Fibroblast of lung (primary cell): ENCODE measurements at regions not wholly inside any gene's neighbourhood (a gene's known extent, or its start where the extent isn't known, plus 50 kb on each side); places are given as distances from the start of the nearest gene placed in this dataset.

Experiments
- DNase-seq, 2 donors: peaks; one replicate each; pipeline versions ENCODE4 v3.0.0 to v3.0.0-alpha.2; 2010; ENCODE audit warnings: low read depth in 2 of 2
- H2AFZ ChIP-seq: 2 replicates; pipeline ENCODE4 v1.5.1; 2012; ENCODE audit warnings: low read length, control low read depth, inconsistent platforms
- H3K27ac ChIP-seq: 2 replicates; pipeline ENCODE4 v1.5.1; 2011; ENCODE audit warnings: low read length, control low read depth; ENCODE audit not compliant: insufficient read depth
- H3K27me3 ChIP-seq: 2 replicates; pipeline ENCODE4 v1.5.1; 2011; ENCODE audit warnings: mild to moderate bottlenecking, low read length; ENCODE audit not compliant: control insufficient read depth, insufficient read depth
- H3K36me3 ChIP-seq: 2 replicates; pipeline ENCODE4 v1.5.1; 2011; ENCODE audit warnings: low read length; ENCODE audit not compliant: control insufficient read depth, insufficient read depth
- H3K4me1 ChIP-seq: 2 replicates; pipeline ENCODE4 v1.5.1; 2011; ENCODE audit warnings: low read length; ENCODE audit not compliant: control insufficient read depth, insufficient read depth; ENCODE audit errors: extremely low read depth
- H3K4me2 ChIP-seq: 2 replicates; pipeline ENCODE4 v1.5.1; 2011; ENCODE audit warnings: low read length, control low read depth; ENCODE audit not compliant: insufficient read depth; ENCODE audit errors: extremely low read depth
- H3K4me3 ChIP-seq, 4 experiments: fragments of 200-600 bp in 1 of 4; sonication (generic) in 1 of 4; replicated peaks in 1 of 4; 2 replicates each; pipeline ENCODE4 v1.5.1; 2011 to 2016; ENCODE audit warnings: low read length in 4 of 4, low read depth in 3 of 4, mild to moderate bottlenecking in 3 of 4, control low read depth in 2 of 4, inconsistent platforms in 1 of 4, mixed read lengths in 1 of 4; ENCODE audit not compliant: insufficient read depth in 1 of 4; ENCODE audit errors: control extremely low read depth in 1 of 4
- H3K79me2 ChIP-seq: 2 replicates; pipeline ENCODE4 v1.5.1; 2012; ENCODE audit warnings: mild to moderate bottlenecking, low read length, inconsistent platforms; ENCODE audit not compliant: control insufficient read depth, insufficient read depth
- H3K9ac ChIP-seq: 2 replicates; pipeline ENCODE4 v1.5.1; 2011; ENCODE audit warnings: mild to moderate bottlenecking, low read length, control low read depth; ENCODE audit not compliant: insufficient read depth
- H3K9me3 ChIP-seq: 2 replicates; pipeline ENCODE4 v1.5.1; 2012; ENCODE audit warnings: low read depth, low read length; ENCODE audit not compliant: control insufficient read depth, insufficient read depth
- H4K20me1 ChIP-seq: 2 replicates; pipeline ENCODE4 v1.5.1; 2011; ENCODE audit warnings: low read length; ENCODE audit not compliant: control insufficient read depth, insufficient read depth; ENCODE audit errors: extremely low read depth
- CTCF ChIP-seq, 2 donors: IDR thresholded peaks in 1 of 2; conservative IDR thresholded peaks in 1 of 2; 1 replicate in 1 of 2; 2 replicates in 1 of 2; pipeline ENCODE4 v1.5.1; 2011 to 2012; ENCODE audit warnings: low read length in 2 of 2, control low read depth in 1 of 2, inconsistent platforms in 1 of 2, low read depth in 1 of 2, mild to moderate bottlenecking in 1 of 2
- EZH2 ChIP-seq: IDR thresholded peaks from 2 replicates; pipeline ENCODE4 v1.5.1; 2012; ENCODE audit warnings: low read length, control low read depth, mild to moderate bottlenecking; ENCODE audit errors: missing control alignments

GRCh38 chr20:48219306-48219705 is 434.0 kb upstream of the SULF2 start:
- TF ChIP-seq EZH2 (no peak), CTCF (conservative IDR thresholded peaks at IDR 0.05 in 1 of 2, IDR thresholded peaks at IDR 0.05 in 1 of 2; ENCODE audit: low read depth in 1 of 2, low read length in 2 of 2) (no peak)
- Histone ChIP-seq H3K27ac (no peak overlapping the region), H3K4me1 (no peaks in the 10 kb centered on the region), H3K4me2 (no peak overlapping the region), H3K4me3 (no peak overlapping the region), H3K79me2 (no peaks in the 10 kb centered on the region), H3K27me3 (no peaks in the 10 kb centered on the region), H3K9me3 (no peaks in the 10 kb centered on the region), H4K20me1 (no peaks in the 10 kb centered on the region), H3K36me3 (no peaks in the 10 kb centered on the region), H2AFZ (no peak overlapping the region), H3K9ac (no peak overlapping the region)
- DNase-seq = no peak

GRCh38 chr20:48217190-48217589 is 431.9 kb upstream of the SULF2 start:
- H3K9me3 ChIP-seq = no peaks in the 10 kb centered on the region
- TF ChIP-seq CTCF (conservative IDR thresholded peaks at IDR 0.05 in 1 of 2, IDR thresholded peaks at IDR 0.05 in 1 of 2; ENCODE audit: low read depth in 1 of 2, low read length in 2 of 2) (no peak), EZH2 (no peak)
- no peak for DNase-seq

GRCh38 chr20:48215536-48215935 is 430.3 kb upstream of the SULF2 start:
- no peaks in the 10 kb centered on the region for H3K36me3 ChIP-seq
- no peak for DNase-seq
- no peak overlapping the region for H3K4me2 ChIP-seq
- H2AFZ ChIP-seq = no peak overlapping the region
- H3K79me2 ChIP-seq = no peaks in the 10 kb centered on the region
- TF ChIP-seq EZH2 = no peak
- no peak for TF ChIP-seq CTCF (conservative IDR thresholded peaks at IDR 0.05 in 1 of 2, IDR thresholded peaks at IDR 0.05 in 1 of 2; ENCODE audit: low read depth in 1 of 2, low read length in 2 of 2)
- H3K27me3 ChIP-seq = no peaks in the 10 kb centered on the region
- no peak overlapping the region for H3K9ac ChIP-seq
- H3K4me3 ChIP-seq = no peak overlapping the region
- no peaks in the 10 kb centered on the region for H3K9me3 ChIP-seq
- H3K27ac ChIP-seq = no peak overlapping the region
- no peaks in the 10 kb centered on the region for H3K4me1 ChIP-seq
- H4K20me1 ChIP-seq = no peaks in the 10 kb centered on the region

More at GRCh38 chr20:48217190-48217589, 431.9 kb upstream of the SULF2 start:
- no peak overlapping the region for H2AFZ ChIP-seq
- H3K4me3 ChIP-seq = no peak overlapping the region
- no peaks in the 10 kb centered on the region for H4K20me1 ChIP-seq
- no peak overlapping the region for H3K27ac ChIP-seq
- H3K4me1 ChIP-seq = no peaks in the 10 kb centered on the region
- H3K4me2 ChIP-seq = no peak overlapping the region
- no peaks in the 10 kb centered on the region for H3K79me2 ChIP-seq
- H3K36me3 ChIP-seq = no peaks in the 10 kb centered on the region
- no peaks in the 10 kb centered on the region for H3K27me3 ChIP-seq
- H3K9ac ChIP-seq = no peak overlapping the region
